ENCODE measurements at regions not wholly inside any gene's neighbourhood (a gene's known extent, or its start where the extent isn't known, plus 50 kb on each side); places are given as distances from the start of the nearest gene placed in this dataset.

- TF ChIP-seq YY1 (IDR thresholded peaks at IDR 0.05; ENCODE audit: insufficient read depth, insufficient read length) (no peak), ZNF274 (IDR thresholded peaks at IDR 0.05; ENCODE audit: low read depth, low read length) (no peak), SUZ12 (IDR thresholded peaks at IDR 0.05; ENCODE audit: extremely low read depth, insufficient read depth, insufficient read length) (no peak)
Measured at GRCh38 chr4:38231626-38232025, 271.4 kb downstream of the PTTG2 start.
